Gastroesophageal sphincter (tissue), 3 donors: ENCODE measurements at regions not wholly inside any gene's neighbourhood (a gene's known extent, or its start where the extent isn't known, plus 50 kb on each side); places are given as distances from the start of the nearest gene placed in this dataset.

Experiments used
- CTCF ChIP-seq, 4 experiments: fragments of 200-600 bp in 2 of 4; fragments of 450-650 bp in 2 of 4; sonication (generic) in 1 of 4; IDR thresholded peaks; one replicate each; pipeline ENCODE4 v1.5.1; 2017 to 2019; ENCODE audit warnings: antibody characterized with exemption in 4 of 4, mild to moderate bottlenecking in 2 of 4, moderate library complexity in 2 of 4
- POLR2A ChIP-seq, 2 donors: fragments of 450-650 bp; IDR thresholded peaks; one replicate each; pipeline ENCODE4 v1.6.1; 2017; ENCODE audit warnings: antibody characterized with exemption in 2 of 2, mild to moderate bottlenecking in 2 of 2, moderate library complexity in 1 of 2

GRCh38 chr7:17460665-17461064, 162.2 kb downstream of the AHR start:
- TF ChIP-seq CTCF (IDR thresholded peaks at IDR 0.05) (no peak), POLR2A (IDR thresholded peaks at IDR 0.05) (no peak)
